ENCODE measurements at regions not wholly inside any gene's neighbourhood (a gene's known extent, or its start where the extent isn't known, plus 50 kb on each side); places are given as distances from the start of the nearest gene placed in this dataset.
"Not testable (repeated sequence)": the region's sequence is repeated elsewhere in the genome, so short reads cannot be mapped to it uniquely, and the experiment has no call there.

DNA sequence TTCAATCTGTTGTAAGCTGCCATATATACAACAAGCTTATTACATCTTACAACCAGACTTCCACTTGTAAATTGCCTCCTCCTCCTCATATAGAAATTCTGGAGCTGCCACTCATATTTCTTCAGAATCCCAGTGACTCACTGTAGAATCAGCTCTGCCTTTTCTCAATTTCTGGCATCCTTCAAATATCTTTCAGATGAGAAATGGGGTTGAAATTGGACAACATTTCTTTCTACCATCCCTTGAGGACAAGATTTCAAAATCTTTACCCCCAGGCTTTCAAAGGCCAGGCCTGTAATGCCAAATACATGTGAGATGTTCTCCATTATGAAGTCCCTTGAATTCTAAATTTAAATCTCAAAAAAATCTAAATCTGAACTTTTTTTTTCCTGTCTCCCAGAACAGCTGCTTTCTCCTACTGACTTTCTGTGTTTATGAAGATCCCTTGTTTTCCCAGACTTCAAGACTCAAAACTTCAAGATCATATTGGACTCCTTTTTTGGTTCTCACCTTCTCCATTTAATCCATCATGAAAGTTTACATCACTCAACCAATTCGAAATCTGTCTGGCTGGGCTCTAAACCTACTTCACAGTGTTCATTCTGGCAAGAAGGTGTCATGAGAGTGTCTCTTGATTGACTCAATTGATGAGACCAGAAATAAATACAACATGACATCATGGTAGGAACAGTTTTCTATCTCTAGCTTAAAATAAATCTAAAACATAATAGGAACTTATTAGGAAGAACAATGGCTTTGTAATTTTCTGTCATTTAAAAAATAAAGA, 109.8 kb downstream of the HMHB1 start:
- no peak for DNase-seq (ENCODE audit: low read depth, low spot score)
- no peak for TF ChIP-seq SUZ12 (IDR thresholded peaks at IDR 0.05; ENCODE audit: extremely low read depth, insufficient read depth, insufficient read length)
- no peak for TF ChIP-seq ZNF274 (IDR thresholded peaks at IDR 0.05; ENCODE audit: low read depth, low read length)
- TF ChIP-seq YY1 (IDR thresholded peaks at IDR 0.05; ENCODE audit: insufficient read depth, insufficient read length), result no peak
- no peaks in the 10 kb centered on the region for H3K27me3 ChIP-seq (ENCODE audit: insufficient read depth, insufficient read length)
- no peaks in the 10 kb centered on the region for H3K36me3 ChIP-seq (ENCODE audit: insufficient read depth, insufficient read length, low read length)
- no peak overlapping the region for H3K9ac ChIP-seq (ENCODE audit: insufficient read length, low read depth)
- H3K4me1 ChIP-seq (ENCODE audit: insufficient read depth, insufficient read length), result no peaks in the 10 kb centered on the region
- H3K9me3 ChIP-seq (ENCODE audit: insufficient read depth, low read length), result no peaks in the 10 kb centered on the region
- H3K4me3 ChIP-seq (ENCODE audit: insufficient read length, low read depth), result no peak overlapping the region

DNA sequence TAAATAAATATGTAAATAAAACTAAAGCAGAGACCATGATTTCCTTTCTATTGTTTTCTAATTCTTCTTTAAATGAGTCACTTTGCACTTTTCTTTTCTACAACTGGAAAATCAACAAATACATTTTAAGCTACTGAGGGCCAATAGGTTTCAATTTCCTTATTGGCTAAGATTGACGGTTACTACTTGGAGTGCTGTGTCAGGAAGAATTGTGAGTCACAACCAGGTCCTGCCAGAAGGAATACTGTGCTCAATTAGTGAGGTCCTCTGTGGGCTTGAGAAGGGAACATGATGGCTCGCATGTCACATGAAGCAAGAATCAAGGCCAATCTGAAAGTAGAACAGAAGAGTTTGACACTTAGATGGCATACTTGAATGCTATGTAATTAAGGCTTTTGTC, 110.8 kb downstream of the HMHB1 start:
- Histone ChIP-seq H3K36me3 (ENCODE audit: insufficient read depth, insufficient read length, low read length) (no peaks in the 10 kb centered on the region), H3K9ac (ENCODE audit: insufficient read length, low read depth) (no peak overlapping the region), H3K27me3 (ENCODE audit: insufficient read depth, insufficient read length) (no peaks in the 10 kb centered on the region), H3K4me1 (ENCODE audit: insufficient read depth, insufficient read length) (no peaks in the 10 kb centered on the region), H3K9me3 (ENCODE audit: insufficient read depth, low read length) (no peaks in the 10 kb centered on the region), H3K4me3 (ENCODE audit: insufficient read length, low read depth) (no peak overlapping the region)
- DNase-seq (ENCODE audit: low read depth, low spot score), result no peak
- TF ChIP-seq SUZ12 (IDR thresholded peaks at IDR 0.05; ENCODE audit: extremely low read depth, insufficient read depth, insufficient read length) (no peak), YY1 (IDR thresholded peaks at IDR 0.05; ENCODE audit: insufficient read depth, insufficient read length) (no peak), ZNF274 (IDR thresholded peaks at IDR 0.05; ENCODE audit: low read depth, low read length) (no peak)

GRCh38 chr5:143923634-143924266, 111.8 kb downstream of the HMHB1 start:
- TF ChIP-seq ZNF274 (IDR thresholded peaks at IDR 0.05; ENCODE audit: low read depth, low read length), result no peak
- no peak for TF ChIP-seq SUZ12 (IDR thresholded peaks at IDR 0.05; ENCODE audit: extremely low read depth, insufficient read depth, insufficient read length)
- no peak for TF ChIP-seq YY1 (IDR thresholded peaks at IDR 0.05; ENCODE audit: insufficient read depth, insufficient read length)
- no peaks in the 10 kb centered on the region for H3K27me3 ChIP-seq (ENCODE audit: insufficient read depth, insufficient read length)
- no peaks in the 10 kb centered on the region for H3K36me3 ChIP-seq (ENCODE audit: insufficient read depth, insufficient read length, low read length)
- DNase-seq (ENCODE audit: low read depth, low spot score), result no peak
- no peaks in the 10 kb centered on the region for H3K9me3 ChIP-seq (ENCODE audit: insufficient read depth, low read length)
- H3K4me3 ChIP-seq (ENCODE audit: insufficient read length, low read depth), result no peak overlapping the region
- no peaks in the 10 kb centered on the region for H3K4me1 ChIP-seq (ENCODE audit: insufficient read depth, insufficient read length)
- no peak overlapping the region for H3K9ac ChIP-seq (ENCODE audit: insufficient read length, low read depth)

DNA sequence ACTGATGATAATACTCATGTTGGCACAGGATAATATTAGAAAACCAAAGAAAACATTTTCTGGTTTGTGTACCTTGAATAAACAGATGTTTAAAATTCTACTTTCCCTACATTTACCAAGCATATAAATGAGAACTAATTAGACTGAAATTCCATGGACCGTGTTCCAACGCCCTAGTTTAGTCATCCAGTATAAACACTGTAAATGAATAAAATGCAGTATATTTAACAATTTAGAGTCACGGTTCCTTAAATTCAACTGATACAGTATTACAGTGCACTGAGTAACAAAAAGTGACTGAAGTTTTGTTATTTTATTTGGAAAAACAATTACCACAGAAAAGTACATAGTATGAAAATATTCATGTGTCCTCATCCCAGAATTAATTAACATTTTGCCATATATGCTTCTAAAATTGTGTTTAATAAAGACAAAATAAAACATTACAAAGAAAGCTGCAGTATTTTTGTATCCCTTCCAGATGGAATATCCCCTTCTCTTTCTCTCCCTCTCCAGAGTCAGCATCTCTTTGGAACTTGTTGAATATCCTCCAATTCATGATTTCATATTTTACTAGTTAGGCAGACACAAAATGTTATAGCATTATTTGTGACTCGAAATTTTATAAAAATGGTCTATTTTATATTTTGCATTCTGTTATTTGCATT, 112.5 kb downstream of the HMHB1 start:
- Histone ChIP-seq H3K27me3 (ENCODE audit: insufficient read depth, insufficient read length) (no peaks in the 10 kb centered on the region), H3K9ac (ENCODE audit: insufficient read length, low read depth) (no peak overlapping the region), H3K4me1 (ENCODE audit: insufficient read depth, insufficient read length) (no peaks in the 10 kb centered on the region), H3K4me3 (ENCODE audit: insufficient read length, low read depth) (no peak overlapping the region), H3K36me3 (ENCODE audit: insufficient read depth, insufficient read length, low read length) (no peaks in the 10 kb centered on the region), H3K9me3 (ENCODE audit: insufficient read depth, low read length) (no peaks in the 10 kb centered on the region)
- DNase-seq (ENCODE audit: low read depth, low spot score), result no peak
- TF ChIP-seq ZNF274 (IDR thresholded peaks at IDR 0.05; ENCODE audit: low read depth, low read length) (no peak), SUZ12 (IDR thresholded peaks at IDR 0.05; ENCODE audit: extremely low read depth, insufficient read depth, insufficient read length) (no peak), YY1 (IDR thresholded peaks at IDR 0.05; ENCODE audit: insufficient read depth, insufficient read length) (no peak)

GRCh38 chr5:143924979-143925325, 113.0 kb downstream of the HMHB1 start:
- not testable (repeated sequence) for H3K9me3 ChIP-seq (ENCODE audit: insufficient read depth, low read length); H3K4me3 ChIP-seq (ENCODE audit: insufficient read length, low read depth); DNase-seq (ENCODE audit: low read depth, low spot score); H3K27me3 ChIP-seq (ENCODE audit: insufficient read depth, insufficient read length); H3K4me1 ChIP-seq (ENCODE audit: insufficient read depth, insufficient read length); H3K9ac ChIP-seq (ENCODE audit: insufficient read length, low read depth); H3K36me3 ChIP-seq (ENCODE audit: insufficient read depth, insufficient read length, low read length)

DNA sequence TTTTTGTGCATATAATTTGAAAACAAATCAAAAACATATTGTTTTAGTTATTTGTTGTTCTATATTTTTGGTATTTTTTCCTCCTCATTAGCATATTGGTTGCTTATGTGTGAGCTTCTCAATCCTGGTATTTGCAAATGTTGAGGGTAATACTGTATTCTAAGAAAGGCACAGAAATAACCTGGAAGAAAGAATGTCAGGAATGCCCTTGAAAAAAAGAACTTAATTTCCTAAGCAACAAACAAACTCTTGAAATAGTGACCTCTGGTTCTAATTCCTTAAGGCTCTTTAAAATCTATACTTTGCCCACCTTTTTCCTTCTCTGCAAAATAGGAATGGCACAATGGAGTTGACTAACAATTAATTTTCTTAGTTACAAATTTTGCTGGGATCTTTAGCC, 117.5 kb downstream of the HMHB1 start:
- no peaks in the 10 kb centered on the region for H3K27me3 ChIP-seq (ENCODE audit: insufficient read depth, insufficient read length)
- DNase-seq (ENCODE audit: low read depth, low spot score), result no peak
- H3K36me3 ChIP-seq (ENCODE audit: insufficient read depth, insufficient read length, low read length), result no peaks in the 10 kb centered on the region
- no peak overlapping the region for H3K9ac ChIP-seq (ENCODE audit: insufficient read length, low read depth)
- H3K4me1 ChIP-seq (ENCODE audit: insufficient read depth, insufficient read length), result no peaks in the 10 kb centered on the region
- H3K4me3 ChIP-seq (ENCODE audit: insufficient read length, low read depth), result no peak overlapping the region
- H3K9me3 ChIP-seq (ENCODE audit: insufficient read depth, low read length), result no peaks in the 10 kb centered on the region
- TF ChIP-seq YY1 (IDR thresholded peaks at IDR 0.05; ENCODE audit: insufficient read depth, insufficient read length) (no peak), ZNF274 (IDR thresholded peaks at IDR 0.05; ENCODE audit: low read depth, low read length) (no peak), SUZ12 (IDR thresholded peaks at IDR 0.05; ENCODE audit: extremely low read depth, insufficient read depth, insufficient read length) (no peak)

DNA sequence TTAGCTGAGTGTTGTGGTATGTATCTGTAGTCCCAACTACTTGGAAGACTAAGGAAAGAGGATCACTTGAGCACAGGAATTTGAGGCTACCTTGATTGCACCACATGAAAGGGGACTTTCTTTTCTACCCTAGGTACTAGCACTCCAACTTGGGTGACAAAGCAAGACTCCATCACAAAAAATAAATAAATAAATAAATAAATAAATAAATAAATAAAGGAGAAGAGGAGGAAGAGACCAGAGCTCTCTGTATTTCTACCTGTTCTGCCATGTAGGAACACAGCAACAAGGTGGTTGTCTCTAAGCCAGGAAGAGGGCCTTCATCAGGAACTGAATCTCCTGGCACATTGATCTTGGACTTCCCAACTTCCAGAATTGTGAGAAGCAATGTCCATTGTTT, 118.6 kb downstream of the HMHB1 start:
- no peaks in the 10 kb centered on the region for H3K27me3 ChIP-seq (ENCODE audit: insufficient read depth, insufficient read length)
- TF ChIP-seq SUZ12 (IDR thresholded peaks at IDR 0.05; ENCODE audit: extremely low read depth, insufficient read depth, insufficient read length), result no peak
- TF ChIP-seq ZNF274 (IDR thresholded peaks at IDR 0.05; ENCODE audit: low read depth, low read length), result no peak
- no peak for TF ChIP-seq YY1 (IDR thresholded peaks at IDR 0.05; ENCODE audit: insufficient read depth, insufficient read length)
- no peak for DNase-seq (ENCODE audit: low read depth, low spot score)
- H3K9me3 ChIP-seq (ENCODE audit: insufficient read depth, low read length), result no peaks in the 10 kb centered on the region
- H3K9ac ChIP-seq (ENCODE audit: insufficient read length, low read depth), result no peak overlapping the region
- no peak overlapping the region for H3K4me3 ChIP-seq (ENCODE audit: insufficient read length, low read depth)
- H3K36me3 ChIP-seq (ENCODE audit: insufficient read depth, insufficient read length, low read length), result no peaks in the 10 kb centered on the region
- no peaks in the 10 kb centered on the region for H3K4me1 ChIP-seq (ENCODE audit: insufficient read depth, insufficient read length)
